ENCODE measurements at regions not wholly inside any gene's neighbourhood (a gene's known extent, or its start where the extent isn't known, plus 50 kb on each side); places are given as distances from the start of the nearest gene placed in this dataset.

DNA sequence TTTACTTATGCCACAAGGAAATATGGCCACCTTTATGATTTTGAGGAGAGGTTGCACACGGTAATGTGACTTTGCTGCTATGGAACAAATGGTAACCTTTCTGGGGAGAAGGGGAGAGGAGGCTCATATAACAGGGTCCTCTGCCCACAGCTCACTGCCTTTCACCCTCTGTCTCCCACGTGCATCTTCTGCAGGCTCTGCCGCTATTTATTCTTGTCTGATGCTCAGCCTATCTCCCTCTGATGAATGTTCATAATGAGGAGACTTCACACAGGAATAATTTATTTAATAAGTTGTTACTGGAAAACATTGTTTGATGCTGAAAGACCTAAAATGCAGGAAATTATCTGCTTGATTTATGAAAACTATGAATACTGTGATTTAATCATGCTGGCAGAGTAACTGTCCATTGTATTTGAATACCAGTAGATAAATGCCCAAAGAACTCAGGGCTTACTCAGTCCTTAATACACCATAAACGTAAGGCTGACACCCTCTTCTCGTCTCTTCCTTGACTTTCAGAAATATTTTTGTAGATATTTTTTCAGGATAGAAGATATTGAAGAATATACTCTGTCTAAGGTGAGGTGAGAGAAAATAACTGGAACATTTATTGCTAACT, 721.1 kb downstream of the QKI start:
- TF ChIP-seq CTCF (IDR thresholded peaks at IDR 0.05; ENCODE audit: insufficient read depth, low read length, poor library complexity, severe bottlenecking) (no peak), EZH2phosphoT487 (conservative IDR thresholded peaks at IDR 0.05; ENCODE audit: low read length) (no peak)
